C1 segment of cervical spinal cord (tissue), 14 donors: ENCODE measurements at regions not wholly inside any gene's neighbourhood (a gene's known extent, or its start where the extent isn't known, plus 50 kb on each side); places are given as distances from the start of the nearest gene placed in this dataset.
"Not testable (repeated sequence)": the region's sequence is repeated elsewhere in the genome, so short reads cannot be mapped to it uniquely, and the experiment has no call there.

Source experiments
- DNase-seq, 14 donors: peaks; one replicate each; lab custom pipeline; 2025; lab: John Stamatoyannopoulos, UW

DNA sequence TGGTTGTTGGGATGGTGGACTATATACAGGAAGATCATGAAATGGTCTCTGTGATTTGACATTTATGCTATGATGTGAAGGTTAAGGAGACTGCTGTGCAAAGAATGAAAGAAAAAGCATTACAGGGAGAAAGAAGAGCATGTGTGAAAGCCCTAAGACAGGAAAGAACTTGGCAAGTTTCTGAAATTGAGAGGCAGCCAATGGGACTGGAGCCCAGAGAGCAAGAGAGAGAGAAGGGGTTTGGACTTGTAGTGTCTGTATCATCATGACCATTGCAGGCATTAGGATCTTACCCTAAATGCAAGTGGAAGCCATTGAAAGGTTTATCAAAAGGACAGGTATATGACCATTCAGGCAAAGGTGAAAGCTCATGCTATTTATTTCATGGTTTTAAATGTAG lies 147.1 kb downstream of the NAA11 start:
- DNase-seq: peak in 4 of 14 donors; percentile 0 to 13 (median 9)

DNA sequence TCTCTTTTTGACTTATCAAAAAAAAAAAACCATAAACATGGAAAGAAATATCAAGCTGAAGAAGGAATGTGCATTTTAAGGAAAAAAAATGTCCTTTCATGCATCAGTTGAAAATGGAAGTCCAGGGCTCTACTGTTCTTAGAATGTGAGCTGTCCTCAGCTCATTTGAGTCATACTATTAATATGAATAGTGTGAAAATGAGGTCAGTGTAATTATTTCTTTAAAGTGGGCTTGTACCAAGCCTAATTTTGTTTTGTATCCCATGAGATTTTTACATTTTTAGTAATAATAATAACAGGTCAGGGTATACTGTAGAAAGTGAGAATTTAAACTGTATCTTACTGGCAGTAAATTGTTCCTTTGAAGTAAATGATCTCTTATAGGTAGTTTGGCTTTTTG lies 148.5 kb downstream of the NAA11 start:
- no peak for DNase-seq

DNA sequence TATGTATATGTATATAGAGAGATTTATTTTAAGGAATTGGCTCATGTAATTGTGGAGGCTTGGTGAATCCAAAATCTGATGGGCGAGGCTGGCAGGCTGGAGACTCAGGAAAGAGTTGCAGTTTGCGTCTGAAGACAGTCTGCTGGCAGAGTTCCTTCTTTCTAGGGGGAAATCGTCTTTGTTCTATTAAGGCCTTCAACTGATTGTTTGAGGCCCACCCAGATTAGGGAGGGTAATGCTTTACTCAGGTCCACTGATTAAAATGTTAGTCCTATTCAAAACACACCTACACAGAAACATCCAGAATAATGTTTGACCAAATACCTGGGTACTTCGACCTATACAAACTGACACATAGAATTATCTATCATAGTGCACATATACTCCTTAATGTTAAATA lies 149.5 kb downstream of the NAA11 start:
- no peak for DNase-seq

DNA sequence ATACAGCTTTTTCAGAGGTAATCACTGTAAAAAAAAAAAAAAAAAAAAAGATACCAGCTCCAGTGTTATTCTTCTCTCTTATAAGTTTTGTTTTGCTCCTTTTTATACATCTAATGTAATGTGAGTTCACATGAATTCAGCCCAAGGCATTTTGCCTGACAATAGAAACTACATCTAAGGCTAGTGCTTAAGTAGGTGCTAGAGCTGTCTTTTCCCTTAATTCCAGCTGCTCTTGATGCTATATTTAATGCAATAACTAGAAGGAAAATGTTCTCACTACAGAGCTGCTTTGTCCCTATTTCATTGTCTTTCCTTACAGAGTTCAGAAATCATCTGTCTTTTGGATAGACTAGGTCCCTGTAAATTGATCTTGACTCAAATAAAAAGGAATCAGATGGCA lies 150.1 kb downstream of the NAA11 start:
- DNase-seq: no peak

DNA sequence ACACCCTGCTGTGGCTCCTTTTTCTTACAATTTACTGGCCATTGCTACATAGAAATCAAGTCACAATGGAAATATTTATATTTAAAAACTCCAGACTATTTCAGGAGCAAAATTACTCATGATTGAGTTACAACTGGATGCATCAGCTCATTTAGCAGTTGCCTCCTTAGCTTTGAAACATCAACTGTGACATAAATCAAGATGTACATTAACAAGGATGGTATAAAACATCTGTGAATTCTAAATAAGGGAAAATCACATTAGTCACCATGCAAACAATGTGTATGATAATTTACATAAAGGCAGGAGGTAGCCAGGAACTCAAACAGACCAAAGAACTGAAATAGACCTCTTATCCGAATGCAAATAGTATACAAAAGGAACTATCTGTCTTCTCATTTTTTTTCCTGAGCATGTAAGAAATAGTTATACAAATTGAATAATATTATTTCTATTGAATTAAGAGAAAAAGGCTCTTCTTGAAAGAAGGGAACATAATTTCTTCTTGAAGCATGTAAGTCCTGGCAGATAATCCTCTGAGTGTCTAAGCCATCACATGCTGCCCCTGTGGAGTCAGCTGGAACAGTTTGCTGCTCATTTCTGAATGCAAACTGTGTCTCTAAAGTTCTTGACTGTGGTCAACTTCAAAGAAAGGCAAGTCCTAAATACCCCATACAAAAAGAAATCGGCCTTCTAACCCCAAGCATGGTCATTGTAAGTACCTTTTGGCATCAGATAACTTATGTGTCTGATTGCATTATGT lies 151.2 kb downstream of the NAA11 start:
- no peak for DNase-seq

DNA sequence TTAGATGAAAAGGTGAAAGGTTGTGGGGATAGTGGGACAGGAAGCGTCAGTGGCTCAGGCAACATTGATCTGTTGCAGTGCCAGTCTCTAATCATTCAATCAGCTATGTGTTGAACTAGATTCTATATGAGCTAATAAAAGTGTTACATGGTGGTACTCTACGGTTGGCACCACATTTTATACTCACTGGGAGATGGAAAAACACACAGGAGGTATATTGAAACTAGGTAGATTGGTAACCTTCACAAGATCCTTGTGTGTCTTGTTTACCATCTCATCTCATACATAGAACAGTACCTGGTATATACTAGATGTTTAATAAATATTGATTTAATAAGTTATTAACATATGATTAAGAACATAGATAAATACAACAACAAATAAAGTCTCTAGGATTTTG lies 152.7 kb downstream of the NAA11 start:
- no peak for DNase-seq

DNA sequence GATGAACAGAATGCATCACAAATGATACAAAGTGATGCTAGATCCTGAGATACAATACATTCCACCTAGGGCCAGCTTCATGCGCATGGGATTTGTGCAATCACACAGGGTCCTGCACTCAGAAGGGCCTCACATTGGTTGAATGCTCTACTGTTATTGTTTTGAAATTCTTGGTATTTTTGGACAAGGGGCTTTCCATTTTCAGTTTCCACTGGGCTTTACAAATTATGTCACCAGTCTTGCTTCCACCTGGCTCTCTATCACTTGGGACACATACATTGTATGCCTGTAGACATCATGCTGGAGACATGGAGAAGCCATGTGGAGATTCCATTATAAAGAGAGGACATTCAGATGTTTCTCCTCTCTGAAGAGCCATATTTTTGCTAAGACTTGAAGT lies 155.8 kb downstream of the NAA11 start:
- no peak for DNase-seq

DNA sequence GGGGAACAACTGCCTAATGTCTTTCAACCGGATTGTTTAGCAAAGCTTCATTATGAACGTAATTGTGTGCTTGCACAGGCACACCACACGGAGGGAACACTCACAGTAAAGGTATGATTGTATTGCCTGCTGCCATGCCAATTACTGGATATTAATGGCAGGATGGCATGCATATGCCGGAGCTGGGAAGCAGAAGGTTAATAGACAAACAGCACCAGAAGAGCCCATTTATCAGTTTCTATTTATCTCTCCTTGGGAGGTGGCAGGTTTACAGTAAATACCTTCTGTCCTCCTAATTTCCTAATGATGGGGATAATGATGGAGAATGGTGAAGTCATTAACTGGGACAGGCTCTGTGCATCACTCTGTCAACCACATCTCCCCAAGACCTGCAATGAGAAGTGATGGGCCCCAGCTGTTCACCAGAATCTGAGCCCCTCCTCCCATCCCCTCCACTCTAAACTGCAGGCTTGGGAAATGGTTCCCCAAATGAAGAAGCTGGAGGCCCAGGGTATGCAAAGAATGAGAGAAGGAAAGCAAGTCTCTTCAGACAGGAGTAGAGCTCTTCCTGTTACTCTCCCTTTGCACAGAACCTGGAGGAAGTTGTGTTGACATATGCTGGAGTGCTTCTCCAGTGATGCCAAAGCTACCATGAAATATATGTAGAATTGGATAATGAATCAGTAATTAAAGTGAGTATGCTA lies 160.8 kb downstream of the NAA11 start:
- DNase-seq: peak in 1 of 14 donors; percentile 52

DNA sequence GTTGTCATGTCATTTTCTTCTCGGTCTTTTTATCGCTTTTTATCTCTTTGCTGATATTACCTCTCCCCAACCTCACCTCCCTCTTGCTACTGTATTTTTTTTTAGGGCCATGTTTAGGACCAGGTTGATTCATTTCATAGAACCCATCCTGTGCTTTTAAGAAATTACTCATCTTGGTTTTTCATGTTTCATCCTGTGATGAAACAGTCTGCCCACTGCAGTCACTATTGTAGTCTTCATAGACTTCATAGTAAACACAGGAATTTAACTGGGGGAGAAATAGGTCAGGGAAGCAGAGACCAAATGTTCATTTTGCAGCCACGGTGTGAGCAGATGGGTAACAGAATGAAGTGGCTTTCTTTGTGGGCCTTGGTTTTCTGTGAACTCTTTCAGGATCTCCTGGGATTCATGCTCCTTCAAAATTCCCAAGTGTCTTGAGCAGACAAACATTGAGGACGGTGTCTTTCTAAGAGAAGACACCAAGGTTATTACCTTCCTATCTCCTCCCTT lies 161.8 kb downstream of the NAA11 start:
- peak in 1 of 14 donors; percentile 80 for DNase-seq

DNA sequence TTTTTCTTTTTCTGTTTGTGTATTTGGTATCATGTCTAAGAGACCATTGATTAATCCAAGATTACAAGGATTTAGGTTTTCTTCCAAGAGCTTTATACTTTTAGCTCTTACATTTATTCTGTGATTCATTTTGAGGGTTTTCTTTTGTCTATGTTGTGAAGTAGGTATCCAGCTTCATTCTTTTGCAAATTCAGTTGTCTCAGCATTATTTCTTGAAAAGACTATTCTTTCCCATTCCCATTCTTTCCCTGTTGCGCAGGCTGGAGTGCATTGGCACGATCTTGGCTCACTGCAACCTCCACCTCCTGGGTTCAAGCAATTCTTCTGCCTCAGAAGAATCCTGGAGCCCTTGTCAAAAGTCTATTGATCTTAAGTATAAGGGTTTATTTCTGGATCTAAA lies 164.9 kb downstream of the NAA11 start:
- DNase-seq: no peak

DNA sequence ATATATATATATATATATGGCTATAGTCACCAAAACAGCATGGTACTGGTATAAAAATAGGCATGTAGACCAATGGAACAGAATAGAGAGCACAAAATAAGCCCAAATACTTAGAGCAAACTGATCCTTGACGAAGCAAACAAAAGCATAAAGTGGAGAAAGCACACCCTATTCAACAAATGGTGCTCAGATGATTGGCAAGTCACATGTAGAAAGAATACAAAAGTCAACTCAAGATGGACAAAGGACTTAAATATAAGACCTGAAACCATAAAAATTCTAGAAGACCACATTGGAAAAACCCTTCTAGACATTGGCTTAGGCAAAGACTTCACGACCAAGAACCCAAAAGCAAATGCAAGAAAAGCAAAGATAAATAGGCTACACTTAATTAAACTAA lies 167.2 kb downstream of the NAA11 start:
- not testable (repeated sequence) for DNase-seq

DNA sequence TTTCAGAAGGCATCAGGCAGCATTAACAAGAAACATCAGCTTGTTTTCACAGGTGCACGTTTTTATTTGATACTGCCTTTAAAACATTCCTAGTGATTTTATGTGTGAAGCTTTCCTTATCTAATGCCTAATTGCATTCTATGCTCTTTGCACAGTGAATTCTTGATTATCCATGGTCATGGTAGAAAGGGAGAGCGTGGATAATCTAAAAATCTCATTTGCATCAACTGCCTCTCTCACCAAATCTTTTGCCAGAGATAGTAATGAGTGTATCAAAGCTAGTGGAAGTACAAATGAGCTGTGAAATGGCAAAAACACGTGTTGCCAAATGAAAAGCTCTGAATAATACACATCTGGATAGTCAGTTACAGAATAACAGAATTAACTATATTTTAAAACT lies 170.5 kb downstream of the NAA11 start:
- no peak for DNase-seq

DNA sequence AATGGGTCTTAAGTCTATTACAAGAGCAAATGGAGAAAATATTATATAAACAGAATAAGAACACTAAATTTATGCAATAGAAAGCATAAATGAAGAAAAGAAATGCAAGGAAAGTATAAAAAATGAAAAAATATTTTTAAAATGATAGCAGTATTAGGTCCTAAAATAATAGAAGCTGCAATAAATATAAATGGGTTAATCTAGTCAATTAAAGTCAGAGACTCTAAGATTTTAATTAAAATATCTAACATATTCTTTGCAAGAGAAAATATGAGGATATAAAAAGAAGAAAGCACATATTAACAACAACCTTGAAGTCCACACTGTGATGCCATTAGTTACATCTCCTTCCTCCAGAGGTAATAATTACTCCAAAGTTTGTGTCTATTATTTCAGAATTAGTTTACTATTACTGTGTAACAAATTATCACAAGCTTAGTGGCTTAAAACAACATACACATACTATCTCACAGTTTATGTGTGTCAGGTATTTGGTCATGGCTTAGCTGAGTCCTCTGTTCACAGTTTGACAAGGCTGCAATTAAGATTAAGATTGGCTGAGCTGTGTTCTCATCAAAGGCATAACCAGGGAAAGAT lies 174.9 kb downstream of the NAA11 start:
- DNase-seq: no peak

DNA sequence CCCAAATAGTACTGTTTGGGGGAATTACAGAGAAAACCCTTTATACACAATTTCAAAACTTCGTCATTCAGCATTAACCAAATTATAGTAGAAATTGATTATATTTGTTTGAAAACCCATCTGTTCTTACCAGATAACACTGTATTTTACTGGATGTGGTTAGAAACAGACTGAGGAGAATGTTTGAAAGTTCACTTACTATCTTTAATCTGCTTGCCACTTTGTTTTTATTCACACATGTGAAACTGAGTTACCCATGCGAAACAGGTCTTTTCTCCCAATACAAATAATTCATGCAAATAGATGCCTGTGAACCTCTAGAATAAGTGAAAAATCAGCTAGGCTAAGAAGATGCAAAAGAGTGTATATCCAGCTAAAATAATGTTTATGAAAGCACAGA lies 177.5 kb downstream of the NAA11 start:
- no peak for DNase-seq

DNA sequence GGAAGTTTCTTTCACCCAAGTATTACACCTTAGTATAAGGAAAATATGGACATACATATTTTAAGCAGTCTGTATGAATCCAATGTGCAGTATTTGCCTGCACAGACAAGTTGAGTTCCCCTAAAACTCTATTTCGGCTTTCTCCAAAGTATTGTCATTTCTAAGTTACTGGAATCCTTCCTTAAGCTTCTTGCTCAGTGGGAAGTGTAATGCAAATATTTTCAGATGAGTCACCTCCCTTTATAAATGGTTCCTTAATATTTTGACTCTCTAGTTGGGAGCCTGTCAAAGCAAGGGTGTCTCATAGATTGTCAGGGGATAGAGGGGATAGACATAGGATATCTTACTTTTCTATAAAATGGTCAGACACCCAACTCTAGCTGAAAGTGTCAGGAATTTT lies 178.6 kb downstream of the NAA11 start:
- no peak for DNase-seq

DNA sequence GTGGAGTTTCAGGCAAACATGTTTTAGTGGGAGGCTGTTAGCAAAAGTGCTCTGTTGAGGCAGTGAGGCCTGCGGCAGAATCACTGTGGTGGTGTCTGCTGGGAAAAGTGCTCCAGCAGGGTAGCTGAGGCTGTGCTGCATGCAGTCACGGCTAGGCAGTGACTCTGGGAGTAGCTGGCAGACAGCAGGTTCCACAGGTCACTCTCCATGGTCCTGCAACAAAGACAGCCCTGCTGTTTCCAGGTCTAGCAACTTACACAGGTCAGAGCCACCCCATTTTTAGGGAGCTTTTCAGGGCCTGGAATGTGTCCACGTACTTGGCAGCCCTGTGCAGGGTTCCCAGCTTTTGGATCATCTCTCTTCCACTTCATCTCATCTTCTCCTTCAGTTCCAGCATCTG lies 184.3 kb downstream of the NAA11 start:
- no peak for DNase-seq

DNA sequence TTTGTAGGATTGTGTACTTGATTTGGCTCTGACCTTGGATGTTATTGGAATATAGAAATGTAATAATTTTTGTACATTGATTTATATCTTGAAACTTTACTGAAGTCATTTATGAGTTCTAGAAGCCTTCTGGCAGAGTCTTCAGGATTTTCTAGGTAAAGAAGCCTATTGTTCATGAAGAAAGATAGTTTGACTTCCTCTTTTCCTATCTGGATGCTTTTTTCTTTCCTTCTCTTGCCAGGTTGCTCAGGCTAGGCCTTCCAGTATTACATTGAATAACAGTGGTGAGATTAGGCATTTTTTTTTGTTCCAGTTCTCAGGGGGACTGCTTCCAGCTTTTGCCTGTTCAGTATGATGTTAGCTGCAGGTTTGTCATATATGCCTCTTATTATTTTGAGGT lies 191.1 kb downstream of the NAA11 start:
- no peak for DNase-seq

DNA sequence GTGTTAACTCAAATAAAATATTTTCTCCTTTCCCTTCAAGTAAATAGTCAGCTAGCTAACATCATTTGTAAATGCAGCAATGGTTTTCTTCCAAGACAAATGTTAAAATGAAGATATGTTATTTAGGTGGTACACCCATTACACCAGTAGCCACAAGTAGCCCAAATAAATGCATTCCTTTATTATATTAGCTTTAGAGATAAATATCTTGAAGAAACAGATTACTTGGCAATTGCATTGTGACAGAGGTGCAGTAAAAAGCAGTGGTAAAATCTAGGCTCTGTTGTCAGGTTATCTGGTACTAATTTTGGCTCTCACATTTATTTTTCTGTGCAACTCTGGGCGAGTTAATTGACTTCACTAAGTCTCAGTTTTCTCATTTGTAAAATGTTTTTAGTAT lies 193.0 kb downstream of the NAA11 start:
- no peak for DNase-seq

DNA sequence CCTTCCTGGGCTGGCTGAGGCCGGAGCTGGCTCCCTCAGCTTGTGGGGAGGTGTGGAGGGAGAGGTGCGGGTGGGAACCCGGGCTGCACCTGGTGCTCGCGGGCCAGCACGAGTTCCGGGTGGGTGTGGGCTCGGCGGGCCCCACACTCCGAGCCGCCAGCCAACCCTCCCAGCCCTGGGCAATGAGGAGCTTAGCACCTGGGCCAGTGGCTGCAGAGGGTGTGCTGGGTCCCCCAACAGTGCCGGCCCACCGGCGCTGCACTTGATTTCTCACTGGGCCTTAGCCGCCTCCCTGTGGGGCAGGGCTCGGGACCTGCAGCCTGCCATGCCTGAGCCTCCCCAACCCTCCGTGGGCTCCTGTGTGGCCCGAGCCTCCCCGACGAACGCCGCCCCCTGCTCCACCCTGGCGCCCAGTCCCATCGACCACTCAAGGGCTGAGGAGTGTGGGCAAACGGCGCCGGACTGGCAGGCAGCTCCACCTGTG lies 182.7 kb upstream of the PAQR3 start:
- no peak for DNase-seq

DNA sequence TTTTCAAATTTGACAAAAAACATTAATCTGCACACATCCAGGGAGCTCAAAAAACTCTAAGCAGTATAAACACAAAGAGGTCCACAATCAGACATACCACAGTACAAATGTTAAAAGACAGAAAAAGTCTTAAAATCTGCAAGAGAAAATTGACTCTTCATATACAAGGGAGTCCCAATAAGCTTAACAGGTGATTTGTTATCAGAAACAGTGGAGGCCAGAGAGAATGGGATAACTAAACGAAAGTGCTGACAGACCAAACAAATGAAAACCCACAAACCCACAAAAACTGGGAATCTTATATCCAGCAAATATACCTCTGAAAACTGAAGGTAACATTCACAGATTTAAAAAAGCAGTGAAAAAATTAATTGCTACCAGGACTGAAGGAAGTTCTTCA lies 182.0 kb upstream of the PAQR3 start:
- DNase-seq: no peak

DNA sequence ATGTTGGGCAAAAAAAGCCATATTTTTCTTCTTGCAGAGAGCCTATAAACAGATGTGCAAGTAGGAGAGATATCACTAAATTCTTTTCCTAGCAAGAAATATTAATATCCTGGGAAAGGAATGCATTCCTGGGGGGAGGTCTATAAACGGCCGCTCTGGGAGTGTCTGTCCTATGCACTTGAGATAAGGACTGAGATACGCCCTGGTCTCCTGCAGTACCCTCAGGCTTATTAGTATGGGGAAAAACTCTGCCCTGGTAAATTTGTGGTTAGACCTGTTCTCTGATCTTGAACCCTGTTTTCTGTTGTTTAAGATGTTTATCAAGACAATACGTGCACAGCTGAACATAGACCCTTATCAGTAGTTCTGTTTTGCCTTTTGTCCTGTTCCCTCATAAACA lies 177.8 kb upstream of the PAQR3 start:
- DNase-seq: not testable (repeated sequence)

DNA sequence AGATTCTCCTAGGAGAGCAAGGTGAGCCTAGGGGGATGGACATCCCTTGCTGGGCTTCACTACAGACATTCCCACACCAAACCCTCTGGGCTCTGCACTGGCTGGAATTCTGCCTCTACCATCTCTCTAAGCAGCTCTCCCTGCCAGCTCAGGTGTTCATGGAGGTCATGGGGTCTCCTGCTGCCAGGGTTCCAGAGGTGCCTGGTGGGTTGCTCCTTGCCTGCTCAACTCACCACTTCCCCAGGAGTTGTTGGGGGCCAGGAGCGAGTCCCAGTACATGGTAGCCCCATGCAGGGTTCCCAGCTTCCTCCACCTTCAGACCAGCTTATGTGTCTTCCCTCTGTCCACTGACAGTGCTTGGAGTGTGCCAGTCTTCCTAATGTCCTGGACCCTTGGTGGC lies 167.8 kb upstream of the PAQR3 start:
- DNase-seq: no peak
